Ishikawa (cell line): ENCODE measurements at regions not wholly inside any gene's neighbourhood (a gene's known extent, or its start where the extent isn't known, plus 50 kb on each side); places are given as distances from the start of the nearest gene placed in this dataset.

Experiments used
- EP300 ChIP-seq: IDR thresholded peaks from 2 replicates; pipeline ENCODE4 v1.6.1; 2012; ENCODE audit warnings: borderline replicate concordance
- TAF1 ChIP-seq: IDR thresholded peaks from 2 replicates; pipeline ENCODE4 v1.6.1; 2012; ENCODE audit warnings: low read depth, mild to moderate bottlenecking
- TEAD4 ChIP-seq: IDR thresholded peaks from 2 replicates; pipeline ENCODE4 v1.6.1; 2012
- YY1 ChIP-seq: IDR thresholded peaks from 2 replicates; pipeline ENCODE4 v1.6.1; 2012; ENCODE audit warnings: low read depth
- TF ChIP-seq, protein P1 (sequence below): IDR thresholded peaks from 2 replicates; pipeline ENCODE4 v1.6.1; 2012
- TF ChIP-seq, protein P2 (sequence below): IDR thresholded peaks from 2 replicates; pipeline ENCODE4 v1.6.1; 2012; ENCODE audit warnings: low read depth, mild to moderate bottlenecking

DNA sequence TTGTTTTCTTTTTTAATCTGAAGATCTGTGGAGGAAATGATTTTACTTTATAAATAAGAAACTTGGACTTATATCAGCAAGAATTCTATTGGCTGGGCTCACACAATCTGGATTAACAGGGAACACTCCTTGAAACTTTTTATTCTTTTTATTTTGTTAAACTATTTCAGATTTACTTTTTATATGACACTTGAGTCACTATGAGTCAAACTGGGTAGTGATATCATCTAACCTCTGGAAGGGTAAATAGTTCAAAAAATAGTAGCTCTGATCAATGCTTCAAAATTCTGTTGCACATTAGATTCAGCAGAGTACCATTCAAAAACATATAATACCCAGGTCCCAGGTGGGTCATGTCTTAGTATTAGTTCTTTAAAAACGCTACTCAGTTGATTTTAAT is 55.1 kb upstream of the NBEA start:
- TF ChIP-seq, protein P1, sequence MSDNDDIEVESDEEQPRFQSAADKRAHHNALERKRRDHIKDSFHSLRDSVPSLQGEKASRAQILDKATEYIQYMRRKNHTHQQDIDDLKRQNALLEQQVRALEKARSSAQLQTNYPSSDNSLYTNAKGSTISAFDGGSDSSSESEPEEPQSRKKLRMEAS, result no peak
- TF ChIP-seq EP300 (no peak), TAF1 (no peak), TEAD4 (no peak), YY1 (no peak)
- TF ChIP-seq, protein P2, sequence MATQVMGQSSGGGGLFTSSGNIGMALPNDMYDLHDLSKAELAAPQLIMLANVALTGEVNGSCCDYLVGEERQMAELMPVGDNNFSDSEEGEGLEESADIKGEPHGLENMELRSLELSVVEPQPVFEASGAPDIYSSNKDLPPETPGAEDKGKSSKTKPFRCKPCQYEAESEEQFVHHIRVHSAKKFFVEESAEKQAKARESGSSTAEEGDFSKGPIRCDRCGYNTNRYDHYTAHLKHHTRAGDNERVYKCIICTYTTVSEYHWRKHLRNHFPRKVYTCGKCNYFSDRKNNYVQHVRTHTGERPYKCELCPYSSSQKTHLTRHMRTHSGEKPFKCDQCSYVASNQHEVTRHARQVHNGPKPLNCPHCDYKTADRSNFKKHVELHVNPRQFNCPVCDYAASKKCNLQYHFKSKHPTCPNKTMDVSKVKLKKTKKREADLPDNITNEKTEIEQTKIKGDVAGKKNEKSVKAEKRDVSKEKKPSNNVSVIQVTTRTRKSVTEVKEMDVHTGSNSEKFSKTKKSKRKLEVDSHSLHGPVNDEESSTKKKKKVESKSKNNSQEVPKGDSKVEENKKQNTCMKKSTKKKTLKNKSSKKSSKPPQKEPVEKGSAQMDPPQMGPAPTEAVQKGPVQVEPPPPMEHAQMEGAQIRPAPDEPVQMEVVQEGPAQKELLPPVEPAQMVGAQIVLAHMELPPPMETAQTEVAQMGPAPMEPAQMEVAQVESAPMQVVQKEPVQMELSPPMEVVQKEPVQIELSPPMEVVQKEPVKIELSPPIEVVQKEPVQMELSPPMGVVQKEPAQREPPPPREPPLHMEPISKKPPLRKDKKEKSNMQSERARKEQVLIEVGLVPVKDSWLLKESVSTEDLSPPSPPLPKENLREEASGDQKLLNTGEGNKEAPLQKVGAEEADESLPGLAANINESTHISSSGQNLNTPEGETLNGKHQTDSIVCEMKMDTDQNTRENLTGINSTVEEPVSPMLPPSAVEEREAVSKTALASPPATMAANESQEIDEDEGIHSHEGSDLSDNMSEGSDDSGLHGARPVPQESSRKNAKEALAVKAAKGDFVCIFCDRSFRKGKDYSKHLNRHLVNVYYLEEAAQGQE, result no peak
